PFSK-1 (cell line): ENCODE measurements at regions not wholly inside any gene's neighbourhood (a gene's known extent, or its start where the extent isn't known, plus 50 kb on each side); places are given as distances from the start of the nearest gene placed in this dataset.

ENCODE experiments used
- REST ChIP-seq, 2 experiments: IDR thresholded peaks; 2 replicates each; pipeline versions ENCODE4 v1.6.1 to v1.8.0; 2011 to 2012; ENCODE audit warnings: low read depth in 2 of 2, low read length in 2 of 2, control low read depth in 1 of 2, inconsistent platforms in 1 of 2, mild to moderate bottlenecking in 1 of 2, moderate library complexity in 1 of 2; ENCODE audit not compliant: insufficient read depth in 1 of 2
- TAF1 ChIP-seq: IDR thresholded peaks from 2 replicates; pipeline ENCODE4 v1.6.1; 2012; ENCODE audit warnings: low read length, control low read depth, borderline replicate concordance; ENCODE audit not compliant: insufficient read depth

GRCh38 chr7:19585761-19586160 is 123.1 kb downstream of the POLR1F start:
- TF ChIP-seq TAF1 (no peak), REST (IDR thresholded peaks at IDR 0.05; ENCODE audit: insufficient read depth in 1 of 2, low read depth in 2 of 2, low read length in 2 of 2) (no peak)
